Calu3 (cell line): ENCODE measurements at regions not wholly inside any gene's neighbourhood (a gene's known extent, or its start where the extent isn't known, plus 50 kb on each side); places are given as distances from the start of the nearest gene placed in this dataset.

Experiments used
- BruUV-seq: library from RNA; stranded (reverse); fragments of 400-500 nt; replicated peaks from 2 replicates; lab custom pipeline; 2021; lab: Mats Ljungman, UMichigan
- CTCF ChIA-PET: fragments of 300-600 bp; sonication (Branson Sonifier 250); formaldehyde crosslinking; loops from one replicate; lab custom pipeline; 2022; ENCODE audit warnings: antibody characterized with exemption; lab: Charles Lee
- DNase-seq: peaks from one replicate; pipeline ENCODE4 v3.0.0; 2022
- H3K27ac Mint-ChIP-seq: one replicate; pipeline ENCODE4 v1.8.0; 2022; ENCODE audit warnings: mixed read lengths; ENCODE audit not compliant: unreplicated experiment
- H3K27me3 Mint-ChIP-seq: one replicate; pipeline ENCODE4 v1.8.0; 2022; ENCODE audit warnings: mixed read lengths; ENCODE audit not compliant: unreplicated experiment
- H3K36me3 Mint-ChIP-seq: one replicate; pipeline ENCODE4 v1.8.0; 2022; ENCODE audit warnings: mild to moderate bottlenecking, moderate library complexity, mixed read lengths; ENCODE audit not compliant: insufficient read depth, unreplicated experiment
- H3K4me1 Mint-ChIP-seq: one replicate; pipeline ENCODE4 v1.8.0; 2022; ENCODE audit warnings: mild to moderate bottlenecking, low read depth, mixed read lengths; ENCODE audit not compliant: unreplicated experiment
- H3K4me3 Mint-ChIP-seq: one replicate; pipeline ENCODE4 v1.8.0; 2022; ENCODE audit warnings: mild to moderate bottlenecking, low read depth, moderate library complexity, mixed read lengths; ENCODE audit not compliant: unreplicated experiment
- H3K9me3 Mint-ChIP-seq: one replicate; pipeline ENCODE4 v1.8.0; 2022; ENCODE audit warnings: low read depth, mixed read lengths; ENCODE audit not compliant: unreplicated experiment
- intact Hi-C: fragments of 100-400 bp; cut with micrococcal nuclease; formaldehyde crosslinking; loops from one replicate; pipeline ENCODE4 v1.10.0; 2022; ENCODE audit not compliant: unreplicated experiment
- TF ChIP-seq, protein P1 (sequence below): fragments of 200-600 bp; IDR thresholded peaks from one replicate; pipeline ENCODE4 v1.8.0; 2022; ENCODE audit warnings: antibody characterized with exemption; ENCODE audit not compliant: unreplicated experiment

DNA sequence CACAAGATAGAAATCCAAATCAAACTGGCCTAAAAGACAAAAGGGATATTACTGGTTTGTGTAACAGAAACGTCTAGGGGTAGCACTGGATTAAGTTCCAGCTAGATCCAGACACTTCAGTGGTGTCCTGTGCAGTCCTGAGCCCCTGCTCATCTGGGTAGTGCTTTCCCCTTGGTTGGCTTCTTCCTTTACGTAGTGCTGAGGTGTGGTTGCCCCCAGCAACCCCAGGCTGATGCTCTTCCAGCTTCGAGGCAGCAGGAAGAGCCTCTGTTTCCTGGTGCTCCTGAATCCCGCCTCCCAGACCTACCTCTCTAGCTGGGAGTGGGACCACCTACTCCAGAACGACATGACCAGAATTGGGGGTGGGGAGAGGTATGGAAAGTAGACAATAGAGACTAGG, 166.1 kb upstream of the ADRA1B start:
- no peaks in the 10 kb centered on the region for H3K9me3 Mint-ChIP-seq
- H3K27me3 Mint-ChIP-seq = no peaks in the 10 kb centered on the region
- no TSS peak for BruUV-seq
- H3K27ac Mint-ChIP-seq = no peak overlapping the region
- TF ChIP-seq, protein P1, sequence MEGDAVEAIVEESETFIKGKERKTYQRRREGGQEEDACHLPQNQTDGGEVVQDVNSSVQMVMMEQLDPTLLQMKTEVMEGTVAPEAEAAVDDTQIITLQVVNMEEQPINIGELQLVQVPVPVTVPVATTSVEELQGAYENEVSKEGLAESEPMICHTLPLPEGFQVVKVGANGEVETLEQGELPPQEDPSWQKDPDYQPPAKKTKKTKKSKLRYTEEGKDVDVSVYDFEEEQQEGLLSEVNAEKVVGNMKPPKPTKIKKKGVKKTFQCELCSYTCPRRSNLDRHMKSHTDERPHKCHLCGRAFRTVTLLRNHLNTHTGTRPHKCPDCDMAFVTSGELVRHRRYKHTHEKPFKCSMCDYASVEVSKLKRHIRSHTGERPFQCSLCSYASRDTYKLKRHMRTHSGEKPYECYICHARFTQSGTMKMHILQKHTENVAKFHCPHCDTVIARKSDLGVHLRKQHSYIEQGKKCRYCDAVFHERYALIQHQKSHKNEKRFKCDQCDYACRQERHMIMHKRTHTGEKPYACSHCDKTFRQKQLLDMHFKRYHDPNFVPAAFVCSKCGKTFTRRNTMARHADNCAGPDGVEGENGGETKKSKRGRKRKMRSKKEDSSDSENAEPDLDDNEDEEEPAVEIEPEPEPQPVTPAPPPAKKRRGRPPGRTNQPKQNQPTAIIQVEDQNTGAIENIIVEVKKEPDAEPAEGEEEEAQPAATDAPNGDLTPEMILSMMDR = no peak
- CTCF ChIA-PET = interaction anchor here (0.6 to 1.0 kb wide), 2 partner anchors 38 to 267 kb away, joined by 3 read pairs; no protein-coding TSS in a partner anchor
- H3K4me3 Mint-ChIP-seq = no peak overlapping the region
- H3K4me1 Mint-ChIP-seq = peaks cover 12% of the 10 kb centered on the region
- no peak for DNase-seq
- intact Hi-C loops = no loop called here
- no peaks in the 10 kb centered on the region for H3K36me3 Mint-ChIP-seq

DNA sequence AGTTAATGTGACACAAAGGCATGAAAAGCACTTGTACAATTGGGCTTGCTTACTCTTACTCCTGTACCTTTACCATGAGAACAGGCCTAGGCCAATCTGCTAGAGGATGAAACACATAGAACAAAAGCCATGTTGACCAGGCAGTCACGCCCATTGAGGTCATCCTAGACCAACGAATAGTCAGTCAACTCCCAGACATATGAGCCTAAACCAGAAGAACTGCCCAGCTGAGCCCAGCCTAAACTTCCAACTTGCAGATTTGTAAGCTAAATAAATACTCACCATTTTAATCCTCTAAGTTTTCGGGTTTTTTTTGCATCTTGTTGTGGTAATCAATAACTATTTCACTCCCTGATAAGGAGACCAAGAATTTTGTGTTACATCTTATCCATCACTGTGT, 164.8 kb upstream of the ADRA1B start:
- TF ChIP-seq, protein P1 = no peak
- intact Hi-C loops = no loop called here
- Mint-ChIP-seq H3K4me1 (peaks cover 12% of the 10 kb centered on the region), H3K9me3 (no peaks in the 10 kb centered on the region), H3K27me3 (no peaks in the 10 kb centered on the region), H3K27ac (no peak overlapping the region), H3K4me3 (no peak overlapping the region), H3K36me3 (no peaks in the 10 kb centered on the region)
- no peak for DNase-seq
- BruUV-seq = no TSS peak
- CTCF ChIA-PET = no interaction called here

DNA sequence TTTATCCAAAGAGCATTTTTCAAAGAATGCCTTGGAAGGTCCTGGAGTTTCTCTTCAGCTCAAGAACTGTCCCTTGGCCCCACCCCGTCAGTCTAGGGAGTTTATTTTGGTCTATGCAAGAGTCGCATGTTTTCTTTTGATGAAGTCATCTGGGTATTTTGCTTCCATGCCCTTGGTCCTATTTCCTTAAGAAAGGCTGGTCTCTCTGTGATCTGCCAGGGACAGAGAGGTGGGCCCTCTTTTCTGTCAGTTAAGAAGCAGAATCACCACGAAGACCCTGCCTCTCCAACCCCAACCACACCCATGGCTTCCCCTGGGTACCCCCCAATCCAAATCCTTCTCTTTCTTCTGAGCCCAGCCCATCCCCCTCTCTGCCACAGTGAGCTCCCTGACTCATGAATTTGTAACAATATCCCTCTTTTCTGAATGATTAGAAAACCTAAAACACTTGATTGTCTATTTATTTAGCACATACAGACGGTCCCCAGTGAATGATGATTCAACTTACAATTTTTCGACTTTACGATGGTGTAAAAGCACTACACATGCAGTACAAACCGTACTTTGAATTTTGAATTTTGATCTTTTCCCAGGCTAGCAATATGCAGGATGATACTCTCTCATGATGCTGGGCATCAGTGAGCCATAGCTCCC, 163.5 kb upstream of the ADRA1B start:
- intact Hi-C loops = no loop called here
- CTCF ChIA-PET = no interaction called here
- Mint-ChIP-seq H3K27ac (peak overlapping the region; percentile 27), H3K27me3 (no peaks in the 10 kb centered on the region), H3K36me3 (no peaks in the 10 kb centered on the region), H3K4me1 (peaks cover 12% of the 10 kb centered on the region), H3K9me3 (no peaks in the 10 kb centered on the region), H3K4me3 (no peak overlapping the region)
- DNase-seq = no peak
- TF ChIP-seq, protein P1 = no peak
- BruUV-seq = no TSS peak

DNA sequence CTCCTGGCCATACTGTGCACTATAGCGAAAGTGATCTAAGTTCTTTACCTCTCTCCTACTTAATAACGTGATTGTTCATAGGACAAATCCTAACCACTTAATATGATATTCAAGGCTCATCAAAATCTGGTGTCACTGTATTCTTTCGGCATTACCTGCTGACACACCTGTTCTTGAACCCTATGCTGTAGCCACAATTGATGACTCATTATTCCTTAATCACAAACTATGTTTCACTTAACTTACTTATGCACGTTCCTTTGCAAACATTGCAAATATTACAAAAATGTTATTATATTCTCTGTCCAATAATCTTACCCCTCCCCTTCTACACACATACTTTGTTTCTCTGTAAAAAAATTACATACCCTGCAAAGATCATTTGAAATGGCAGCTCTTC, 158.1 kb upstream of the ADRA1B start:
- no peaks in the 10 kb centered on the region for H3K9me3 Mint-ChIP-seq
- no peaks in the 10 kb centered on the region for H3K36me3 Mint-ChIP-seq
- CTCF ChIA-PET = interaction anchor here (0.7 kb wide), 1 partner anchor 28 kb away, joined by 3 read pairs; no protein-coding TSS in a partner anchor
- peaks cover 3% of the 10 kb centered on the region for H3K4me1 Mint-ChIP-seq
- TF ChIP-seq, protein P1 = no peak
- no peak for DNase-seq
- intact Hi-C loops = no loop called here
- H3K27ac Mint-ChIP-seq = no peak overlapping the region
- H3K4me3 Mint-ChIP-seq = no peak overlapping the region
- BruUV-seq = no TSS peak
- H3K27me3 Mint-ChIP-seq = no peaks in the 10 kb centered on the region
